Endothelial cell (in vitro differentiated cells): ENCODE measurements at regions not wholly inside any gene's neighbourhood (a gene's known extent, or its start where the extent isn't known, plus 50 kb on each side); places are given as distances from the start of the nearest gene placed in this dataset.
"Not testable (repeated sequence)": the region's sequence is repeated elsewhere in the genome, so short reads cannot be mapped to it uniquely, and the experiment has no call there.

ENCODE experiments used
- DNase-seq: peaks from one replicate; pipeline ENCODE4 v3.0.0; 2021; ENCODE audit warnings: low spot score
- H3K27ac Mint-ChIP-seq: one replicate; pipeline ENCODE4 v1.8.0; 2021; ENCODE audit warnings: mixed read lengths, inconsistent platforms; ENCODE audit not compliant: unreplicated experiment
- H3K27me3 Mint-ChIP-seq: one replicate; pipeline ENCODE4 v1.8.0; 2021; ENCODE audit warnings: mild to moderate bottlenecking, moderate library complexity, mixed read lengths, inconsistent platforms; ENCODE audit not compliant: unreplicated experiment
- H3K36me3 Mint-ChIP-seq: one replicate; pipeline ENCODE4 v1.8.0; 2021; ENCODE audit warnings: mild to moderate bottlenecking, low read depth, mixed read lengths, inconsistent platforms; ENCODE audit not compliant: unreplicated experiment
- H3K4me1 Mint-ChIP-seq: one replicate; pipeline ENCODE4 v1.8.0; 2021; ENCODE audit warnings: mild to moderate bottlenecking, mixed read lengths, inconsistent platforms; ENCODE audit not compliant: unreplicated experiment
- H3K4me3 Mint-ChIP-seq: one replicate; pipeline ENCODE4 v1.8.0; 2021; ENCODE audit warnings: mild to moderate bottlenecking, mixed read lengths, inconsistent platforms; ENCODE audit not compliant: unreplicated experiment
- H3K9me3 Mint-ChIP-seq: one replicate; pipeline ENCODE4 v1.8.0; 2021; ENCODE audit warnings: mixed read lengths, inconsistent platforms; ENCODE audit not compliant: unreplicated experiment
- CTCF ChIP-seq: fragments of 200-600 bp; sonication (generic); IDR thresholded peaks from one replicate; pipeline ENCODE4 v1.5.0; 2021; ENCODE audit warnings: antibody characterized with exemption; ENCODE audit not compliant: unreplicated experiment

- DNase-seq: no peak
- no peaks in the 10 kb centered on the region for H3K4me1 Mint-ChIP-seq
- H3K4me3 Mint-ChIP-seq: no peak overlapping the region
- H3K36me3 Mint-ChIP-seq: no peaks in the 10 kb centered on the region
- H3K27ac Mint-ChIP-seq: no peak overlapping the region
- no peak for TF ChIP-seq CTCF
- H3K27me3 Mint-ChIP-seq: peaks cover 2% of the 10 kb centered on the region
- H3K9me3 Mint-ChIP-seq: no peaks in the 10 kb centered on the region
Observed at GRCh38 chr5:94102849-94103248, 361.4 kb upstream of the POU5F2 start.

DNA sequence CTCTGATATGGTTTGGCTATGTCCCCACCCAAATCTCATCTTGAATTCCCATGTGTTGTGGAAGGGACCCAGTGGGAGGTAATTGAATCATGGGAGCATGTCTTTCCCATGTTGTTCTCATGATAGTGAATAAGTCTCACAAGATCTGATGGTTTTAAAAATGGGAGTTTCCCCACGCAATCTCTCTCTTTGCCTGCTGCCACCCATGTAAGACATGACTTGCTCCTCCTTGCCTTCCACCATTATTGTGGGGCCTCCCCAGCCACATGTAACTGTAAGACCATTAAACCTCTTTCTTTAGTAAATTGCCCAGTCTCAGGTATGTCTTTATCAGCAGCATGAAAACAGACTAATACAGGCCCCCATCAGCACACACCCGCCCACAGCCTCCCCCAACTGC, 356.0 kb upstream of the POU5F2 start:
- not testable (repeated sequence) for H3K4me3 Mint-ChIP-seq, H3K36me3 Mint-ChIP-seq, H3K9me3 Mint-ChIP-seq, H3K27me3 Mint-ChIP-seq, DNase-seq, H3K27ac Mint-ChIP-seq, H3K4me1 Mint-ChIP-seq

GRCh38 chr5:94094793-94095441, 353.5 kb upstream of the POU5F2 start:
- TF ChIP-seq CTCF: no peak
- peaks cover 2% of the 10 kb centered on the region for H3K27me3 Mint-ChIP-seq
- no peaks in the 10 kb centered on the region for H3K9me3 Mint-ChIP-seq
- H3K4me1 Mint-ChIP-seq: no peaks in the 10 kb centered on the region
- no peak overlapping the region for H3K27ac Mint-ChIP-seq
- H3K36me3 Mint-ChIP-seq: no peaks in the 10 kb centered on the region
- H3K4me3 Mint-ChIP-seq: no peak overlapping the region
- DNase-seq: no peak

DNA sequence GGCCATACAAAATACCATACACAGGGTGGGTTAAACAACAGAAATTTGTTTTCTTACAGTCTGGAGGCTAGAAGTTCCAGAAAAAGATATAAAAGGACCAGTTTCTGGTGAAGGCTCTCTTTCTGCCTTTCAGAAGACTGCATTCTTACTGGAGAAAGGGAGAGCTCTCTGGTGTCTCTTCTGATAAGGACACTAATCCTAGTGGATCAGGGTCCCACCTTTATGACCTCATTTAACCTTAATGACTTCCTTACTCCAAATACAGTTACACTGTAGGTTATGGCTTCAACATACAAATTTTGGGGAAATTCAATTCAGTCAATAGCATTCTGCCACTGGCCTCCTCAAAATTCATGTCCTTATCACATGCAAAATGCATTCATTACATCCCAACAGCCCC, 351.9 kb upstream of the POU5F2 start:
- no peaks in the 10 kb centered on the region for H3K9me3 Mint-ChIP-seq
- H3K27ac Mint-ChIP-seq: no peak overlapping the region
- no peaks in the 10 kb centered on the region for H3K4me1 Mint-ChIP-seq
- TF ChIP-seq CTCF: no peak
- H3K36me3 Mint-ChIP-seq: no peaks in the 10 kb centered on the region
- no peak for DNase-seq
- H3K27me3 Mint-ChIP-seq: peaks cover 2% of the 10 kb centered on the region
- no peak overlapping the region for H3K4me3 Mint-ChIP-seq

GRCh38 chr5:94086635-94087034, 345.2 kb upstream of the POU5F2 start:
- TF ChIP-seq CTCF: peak; percentile 51
- not testable (repeated sequence) for H3K4me1 Mint-ChIP-seq, H3K27me3 Mint-ChIP-seq, H3K36me3 Mint-ChIP-seq, H3K9me3 Mint-ChIP-seq, H3K4me3 Mint-ChIP-seq, H3K27ac Mint-ChIP-seq
- DNase-seq: peak; percentile 8
